OCI-LY1 (cell line): ENCODE measurements at regions not wholly inside any gene's neighbourhood (a gene's known extent, or its start where the extent isn't known, plus 50 kb on each side); places are given as distances from the start of the nearest gene placed in this dataset.

Experiments used
- H2AFZ ChIP-seq: fragments of 200-600 bp; sonication (generic), shearing (Covaris generic); 2 replicates; pipeline ENCODE4 v1.6.0; 2014; ENCODE audit warnings: antibody characterized with exemption, mild to moderate bottlenecking, low read length
- H3F3A ChIP-seq: fragments of 200-600 bp; sonication (generic), shearing (Covaris generic); 2 replicates; pipeline ENCODE4 v1.6.0; 2014; ENCODE audit warnings: mild to moderate bottlenecking, antibody characterized with exemption, low read length, moderate library complexity; ENCODE audit not compliant: insufficient read depth
- H3K27ac ChIP-seq: fragments of 200-600 bp; sonication (generic); 2 replicates; pipeline ENCODE4 v1.5.1; 2014; ENCODE audit warnings: low read length, mixed run types, mild to moderate bottlenecking, low read depth; ENCODE audit not compliant: poor library complexity, severe bottlenecking
- H3K27me3 ChIP-seq: fragments of 200-600 bp; sonication (generic); 2 replicates; pipeline ENCODE4 v1.6.0; 2014; ENCODE audit warnings: antibody characterized with exemption, mild to moderate bottlenecking, low read length, moderate library complexity; ENCODE audit not compliant: insufficient read depth
- H3K36me3 ChIP-seq: fragments of 200-600 bp; sonication (generic); 2 replicates; pipeline ENCODE4 v1.6.1; 2014; ENCODE audit warnings: mild to moderate bottlenecking, antibody characterized with exemption, low read length, moderate library complexity, mixed read lengths; ENCODE audit not compliant: insufficient read depth
- H3K4me1 ChIP-seq: fragments of 200-600 bp; sonication (generic); 2 replicates; pipeline ENCODE4 v1.5.1; 2014; ENCODE audit warnings: mild to moderate bottlenecking, low read length, moderate library complexity; ENCODE audit not compliant: insufficient read depth, severe bottlenecking
- H3K4me2 ChIP-seq: fragments of 200-600 bp; sonication (generic), shearing (Covaris generic); 2 replicates; pipeline ENCODE4 v1.6.1; 2014; ENCODE audit warnings: low read length
- H3K4me3 ChIP-seq: fragments of 200-600 bp; sonication (generic); 2 replicates; pipeline ENCODE4 v1.5.1; 2014; ENCODE audit warnings: low read length, low read depth, mild to moderate bottlenecking, mixed read lengths; ENCODE audit not compliant: poor library complexity, severe bottlenecking
- H3K79me2 ChIP-seq: fragments of 200-600 bp; shearing (Covaris generic); 2 replicates; pipeline ENCODE4 v1.6.1; 2016; ENCODE audit warnings: mixed run types, low read length, mixed read lengths; ENCODE audit not compliant: insufficient read depth
- H3K9ac ChIP-seq: fragments of 200-600 bp; sonication (generic), shearing (Covaris generic); 2 replicates; pipeline ENCODE4 v1.6.1; 2014; ENCODE audit warnings: mild to moderate bottlenecking, low read length, mixed read lengths
- H3K9me2 ChIP-seq: fragments of 200-600 bp; sonication (generic), shearing (Covaris generic); 2 replicates; pipeline ENCODE4 v1.6.1; 2014; ENCODE audit warnings: low read depth, mild to moderate bottlenecking, low read length, mixed read lengths
- H3K9me3 ChIP-seq: fragments of 200-600 bp; shearing (Covaris generic); 2 replicates; pipeline ENCODE4 v1.6.1; 2014; ENCODE audit warnings: low read length, mixed read lengths
- H4K20me1 ChIP-seq: fragments of 200-600 bp; sonication (generic), shearing (Covaris generic); 2 replicates; pipeline ENCODE4 v1.6.0; 2016; ENCODE audit warnings: mild to moderate bottlenecking, low read length; ENCODE audit not compliant: insufficient read depth
- CTCF ChIP-seq: fragments of 200-600 bp; sonication (generic), shearing (Covaris generic); IDR thresholded peaks from 2 replicates; pipeline ENCODE4 v1.5.1; 2017; ENCODE audit warnings: mild to moderate bottlenecking, antibody characterized with exemption, low read length, moderate library complexity, mixed read lengths
- EZH2 ChIP-seq: fragments of 200-600 bp; sonication (generic), shearing (Covaris generic); IDR thresholded peaks from 2 replicates; pipeline ENCODE4 v1.8.0; 2017; ENCODE audit warnings: borderline replicate concordance, mixed run types, mild to moderate bottlenecking, antibody characterized with exemption, low read length, moderate library complexity, mixed read lengths

GRCh38 chr2:5589183-5589582 is 103.0 kb upstream of the SOX11 start:
- no peak overlapping the region for H3K4me2 ChIP-seq
- H4K20me1 ChIP-seq: no peaks in the 10 kb centered on the region
- H3K27ac ChIP-seq: no peak overlapping the region
- H3K79me2 ChIP-seq: no peaks in the 10 kb centered on the region
- TF ChIP-seq CTCF: peak; percentile 7; the same call in 1 of the 2 replicates
- TF ChIP-seq EZH2: no peak
- H2AFZ ChIP-seq: no peak overlapping the region
- H3K27me3 ChIP-seq: no peaks in the 10 kb centered on the region
- H3K4me1 ChIP-seq: no peaks in the 10 kb centered on the region
- H3K9ac ChIP-seq: no peak overlapping the region
- H3F3A ChIP-seq: no peaks in the 10 kb centered on the region
- H3K9me2 ChIP-seq: no peaks in the 10 kb centered on the region
- no peaks in the 10 kb centered on the region for H3K36me3 ChIP-seq
- no peak overlapping the region for H3K4me3 ChIP-seq
- H3K9me3 ChIP-seq: no peaks in the 10 kb centered on the region

- TF ChIP-seq EZH2: no peak
- TF ChIP-seq CTCF: no peak
- H3K4me3 ChIP-seq: no peak overlapping the region
- H2AFZ ChIP-seq: no peak overlapping the region
- H4K20me1 ChIP-seq: no peaks in the 10 kb centered on the region
- no peak overlapping the region for H3K4me2 ChIP-seq
- no peaks in the 10 kb centered on the region for H3K9me2 ChIP-seq
- H3K79me2 ChIP-seq: no peaks in the 10 kb centered on the region
- no peak overlapping the region for H3K9ac ChIP-seq
- H3K4me1 ChIP-seq: no peaks in the 10 kb centered on the region
- no peaks in the 10 kb centered on the region for H3K9me3 ChIP-seq
- H3K27ac ChIP-seq: no peak overlapping the region
- no peaks in the 10 kb centered on the region for H3K36me3 ChIP-seq
- no peaks in the 10 kb centered on the region for H3F3A ChIP-seq
- H3K27me3 ChIP-seq: no peaks in the 10 kb centered on the region
Measured at GRCh38 chr2:5590886-5591285, 101.3 kb upstream of the SOX11 start.

- Histone ChIP-seq H3K79me2 (no peaks in the 10 kb centered on the region), H3K9me2 (no peaks in the 10 kb centered on the region), H3K4me2 (no peak overlapping the region), H3F3A (no peaks in the 10 kb centered on the region), H3K27ac (no peak overlapping the region), H3K4me3 (no peak overlapping the region), H3K9me3 (no peaks in the 10 kb centered on the region), H2AFZ (no peak overlapping the region), H4K20me1 (no peaks in the 10 kb centered on the region), H3K9ac (no peak overlapping the region), H3K36me3 (no peaks in the 10 kb centered on the region), H3K4me1 (no peaks in the 10 kb centered on the region), H3K27me3 (no peaks in the 10 kb centered on the region)
- no peak for TF ChIP-seq CTCF
- TF ChIP-seq EZH2: no peak
Measured at GRCh38 chr2:5592916-5593315, 99.3 kb upstream of the SOX11 start.
